Activated CD4-positive, alpha-beta T cell treated with anti-CD3 and anti-CD28 coated beads, Interleukin-2, amount 50 U/mL, for 16 hours (primary cell): ENCODE measurements at regions not wholly inside any gene's neighbourhood (a gene's known extent, or its start where the extent isn't known, plus 50 kb on each side); places are given as distances from the start of the nearest gene placed in this dataset.
"Not testable (repeated sequence)": the region's sequence is repeated elsewhere in the genome, so short reads cannot be mapped to it uniquely, and the experiment has no call there.

Experiments
- DNase-seq: peaks from one replicate; pipeline ENCODE4 v3.0.0-alpha.2; 2020

GRCh38 chr3:110343945-110344344 lies 727.7 kb upstream of the NECTIN3 start:
- no peak for DNase-seq

GRCh38 chr3:110344487-110344886 lies 727.1 kb upstream of the NECTIN3 start:
- DNase-seq, result no peak

- DNase-seq, result no peak
These were observed 726.5 kb upstream of the NECTIN3 start for GRCh38 chr3:110344897-110345767.

GRCh38 chr3:110349295-110349694 lies 722.3 kb upstream of the NECTIN3 start:
- DNase-seq, result no peak

- DNase-seq, result no peak
These were observed 718.6 kb upstream of the NECTIN3 start for GRCh38 chr3:110352841-110353604.

GRCh38 chr3:110362751-110363150 lies 708.9 kb upstream of the NECTIN3 start:
- DNase-seq, result no peak

GRCh38 chr3:110367289-110367688 lies 704.3 kb upstream of the NECTIN3 start:
- not testable (repeated sequence) for DNase-seq

GRCh38 chr3:110375751-110376518 lies 695.7 kb upstream of the NECTIN3 start:
- no peak for DNase-seq

- DNase-seq, result no peak
These were observed 693.1 kb upstream of the NECTIN3 start for GRCh38 chr3:110378481-110378880.

GRCh38 chr3:110381992-110382391 lies 689.6 kb upstream of the NECTIN3 start:
- DNase-seq, result no peak

GRCh38 chr3:110383356-110383755 lies 688.3 kb upstream of the NECTIN3 start:
- DNase-seq, result no peak

GRCh38 chr3:110384601-110385000 lies 687.0 kb upstream of the NECTIN3 start:
- DNase-seq, result no peak

GRCh38 chr3:110389005-110389404 lies 682.6 kb upstream of the NECTIN3 start:
- DNase-seq, result no peak

- DNase-seq, result no peak
These were observed 681.2 kb upstream of the NECTIN3 start for GRCh38 chr3:110390372-110390771.

- no peak for DNase-seq
These were observed 680.6 kb upstream of the NECTIN3 start for GRCh38 chr3:110391042-110391441.

GRCh38 chr3:110391640-110392395 lies 679.8 kb upstream of the NECTIN3 start:
- DNase-seq, result no peak

GRCh38 chr3:110393941-110394340 lies 677.7 kb upstream of the NECTIN3 start:
- no peak for DNase-seq

GRCh38 chr3:110397115-110397514 lies 674.5 kb upstream of the NECTIN3 start:
- DNase-seq, result no peak

- no peak for DNase-seq
These were observed 671.3 kb upstream of the NECTIN3 start for GRCh38 chr3:110400315-110400714.

GRCh38 chr3:110405830-110406585 lies 665.6 kb upstream of the NECTIN3 start:
- DNase-seq, result no peak

GRCh38 chr3:110413266-110413665 lies 658.4 kb upstream of the NECTIN3 start:
- no peak for DNase-seq
